ENCODE measurements at regions not wholly inside any gene's neighbourhood (a gene's known extent, or its start where the extent isn't known, plus 50 kb on each side); places are given as distances from the start of the nearest gene placed in this dataset.
A peak's percentile ranks its signal among the peaks of the same experiment; 100 is the strongest.
"Not testable (repeated sequence)": the region's sequence is repeated elsewhere in the genome, so short reads cannot be mapped to it uniquely, and the experiment has no call there.

GRCh38 chr14:59018978-59019377 is 169.5 kb upstream of the DAAM1 start:
- no peak for DNase-seq

GRCh38 chr14:59020382-59020781 is 168.1 kb upstream of the DAAM1 start:
- DNase-seq, result peak; percentile 33

GRCh38 chr14:59022144-59022543 is 166.3 kb upstream of the DAAM1 start:
- no peak for DNase-seq

- no peak for DNase-seq
Measured at GRCh38 chr14:59026081-59026480, 162.4 kb upstream of the DAAM1 start.

GRCh38 chr14:59026640-59027039 is 161.8 kb upstream of the DAAM1 start:
- DNase-seq, result not testable (repeated sequence)

GRCh38 chr14:59028476-59029202 is 159.8 kb upstream of the DAAM1 start:
- DNase-seq, result peak; percentile 41

GRCh38 chr14:59032826-59033225 is 155.6 kb upstream of the DAAM1 start:
- no peak for DNase-seq

- DNase-seq, result no peak
Measured at GRCh38 chr14:59036134-59036533, 152.3 kb upstream of the DAAM1 start.

GRCh38 chr14:59037086-59037485 is 151.4 kb upstream of the DAAM1 start:
- DNase-seq, result no peak

- DNase-seq, result no peak
Measured at GRCh38 chr14:59037620-59038019, 150.8 kb upstream of the DAAM1 start.

GRCh38 chr14:59038746-59039145 is 149.7 kb upstream of the DAAM1 start:
- no peak for DNase-seq

- no peak for DNase-seq
Measured at GRCh38 chr14:59041308-59041707, 147.2 kb upstream of the DAAM1 start.

GRCh38 chr14:59044707-59045106 is 143.8 kb upstream of the DAAM1 start:
- no peak for DNase-seq

GRCh38 chr14:59046746-59047145 is 141.7 kb upstream of the DAAM1 start:
- DNase-seq, result no peak

GRCh38 chr14:59055006-59055405 is 133.5 kb upstream of the DAAM1 start:
- DNase-seq, result no peak

GRCh38 chr14:59055439-59056045 is 132.9 kb upstream of the DAAM1 start:
- peak; percentile 36 for DNase-seq

- DNase-seq, result no peak
Measured at GRCh38 chr14:59057551-59057950, 130.9 kb upstream of the DAAM1 start.

GRCh38 chr14:59058776-59059175 is 129.7 kb upstream of the DAAM1 start:
- not testable (repeated sequence) for DNase-seq

GRCh38 chr14:59060841-59061240 is 127.6 kb upstream of the DAAM1 start:
- DNase-seq, result no peak

- no peak for DNase-seq
Measured at GRCh38 chr14:59061292-59061691, 127.2 kb upstream of the DAAM1 start.

GRCh38 chr14:59063259-59063658 is 125.2 kb upstream of the DAAM1 start:
- DNase-seq, result no peak

GRCh38 chr14:59067127-59067894 is 121.2 kb upstream of the DAAM1 start:
- no peak for DNase-seq

- no peak for DNase-seq
Measured at GRCh38 chr14:59069163-59069854, 119.2 kb upstream of the DAAM1 start.
